OCI-LY7 (cell line): ENCODE measurements at regions not wholly inside any gene's neighbourhood (a gene's known extent, or its start where the extent isn't known, plus 50 kb on each side); places are given as distances from the start of the nearest gene placed in this dataset.

Source experiments
- CTCF ChIP-seq: fragments of 200-600 bp; sonication (generic); conservative IDR thresholded peaks from 2 replicates; pipeline ENCODE4 v1.5.1; 2014; ENCODE audit warnings: mild to moderate bottlenecking, antibody characterized with exemption, low read length, moderate library complexity, mixed read lengths
- EZH2phosphoT487 ChIP-seq: fragments of 200-600 bp; sonication (generic); IDR thresholded peaks from 2 replicates; pipeline ENCODE4 v1.6.1; 2018; ENCODE audit warnings: low read depth, borderline replicate concordance, mild to moderate bottlenecking, mixed run types, antibody characterized with exemption, low read length, moderate library complexity, mixed read lengths

DNA sequence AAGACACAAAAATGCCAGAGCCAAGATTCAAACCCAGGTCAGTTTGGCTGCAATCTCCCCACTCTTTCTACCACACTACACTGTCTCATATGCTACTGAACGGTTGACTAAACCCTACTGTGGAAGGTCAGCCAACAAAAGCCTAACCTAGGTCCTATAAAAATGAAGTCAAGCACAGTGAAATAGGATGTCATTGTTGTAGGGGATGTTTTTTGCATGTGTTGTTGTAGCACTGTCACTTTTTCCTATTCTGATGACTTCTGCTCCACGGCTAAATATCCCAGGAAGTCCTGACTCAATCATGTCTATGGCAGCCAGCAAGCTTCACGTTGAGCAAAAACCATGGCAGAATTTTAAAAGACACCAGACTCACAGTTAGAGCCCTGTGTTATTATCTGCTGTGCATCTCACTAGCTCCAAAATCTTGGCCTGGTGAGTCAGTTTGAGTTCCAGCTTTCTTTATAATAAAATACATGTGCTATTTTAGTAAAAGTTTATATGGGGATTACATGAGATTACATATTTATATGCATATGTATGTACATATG is 322.1 kb upstream of the NT5E start:
- no peak for TF ChIP-seq CTCF
- no peak for TF ChIP-seq EZH2phosphoT487
